H1 (cell line): ENCODE measurements at regions not wholly inside any gene's neighbourhood (a gene's known extent, or its start where the extent isn't known, plus 50 kb on each side); places are given as distances from the start of the nearest gene placed in this dataset.

ENCODE experiments used
- CTCF ChIA-PET: fragments of 300-600 bp; sonication (Branson Sonifier 250); formaldehyde crosslinking; loops from one replicate; lab custom pipeline; 2021; ENCODE audit not compliant: partially characterized antibody; lab: Charles Lee
- POLR2A ChIA-PET: fragments of 300-600 bp; sonication (Branson Sonifier 250); formaldehyde crosslinking; loops from one replicate; lab custom pipeline; 2021; ENCODE audit warnings: inconsistent platforms; ENCODE audit not compliant: partially characterized antibody; lab: Charles Lee
- DNase-seq, 2 experiments: peaks; one replicate each; pipeline versions ENCODE4 v3.0.0 to v3.0.0-alpha.2; 2010 to 2022; ENCODE audit warnings: low spot score in 2 of 2, low read depth in 1 of 2, mixed read lengths in 1 of 2
- FAIRE-seq: peaks from 2 replicates; lab custom pipeline; 2011; peaks lifted over from hg19 to GRCh38; lab: Jason Lieb, UNC
- H2AFZ ChIP-seq: 2 replicates; pipeline ENCODE4 v1.8.1; 2012; ENCODE audit warnings: low read length, inconsistent platforms
- H2AK5ac ChIP-seq: 2 replicates; pipeline ENCODE4 v1.6.1; 2013; ENCODE audit warnings: low read depth, low read length
- H2BK120ac ChIP-seq: replicated peaks from 2 replicates; pipeline ENCODE3; 2013; ENCODE audit warnings: low read depth, low read length, inconsistent platforms
- H2BK12ac ChIP-seq: 2 replicates; pipeline ENCODE4 v1.6.1; 2013; ENCODE audit warnings: low read depth, low read length
- H2BK15ac ChIP-seq: 2 replicates; pipeline ENCODE4 v1.6.1; 2013; ENCODE audit warnings: low read length
- H2BK20ac ChIP-seq: 2 replicates; pipeline ENCODE4 v1.6.1; 2013; ENCODE audit warnings: low read length
- H2BK5ac ChIP-seq: 2 replicates; pipeline ENCODE4 v1.6.1; 2013; ENCODE audit warnings: low read depth, low read length
- H3K14ac ChIP-seq: 2 replicates; pipeline ENCODE4 v1.6.1; 2013; ENCODE audit warnings: inconsistent platforms; ENCODE audit not compliant: insufficient read length
- H3K18ac ChIP-seq: 2 replicates; pipeline ENCODE4 v1.6.1; 2013; ENCODE audit warnings: low read length; ENCODE audit errors: extremely low read depth
- H3K23ac ChIP-seq: 2 replicates; pipeline ENCODE4 v1.6.1; 2013; ENCODE audit warnings: inconsistent platforms; ENCODE audit not compliant: insufficient read length
- H3K23me2 ChIP-seq: 2 replicates; pipeline ENCODE4 v1.6.1; 2013; ENCODE audit warnings: low read depth, low read length
- H3K27ac ChIP-seq: 2 replicates; pipeline ENCODE4 v1.6.1; 2011; ENCODE audit warnings: low read depth, low read length, inconsistent platforms
- H3K27me3 ChIP-seq, 4 experiments: replicated peaks in 1 of 4; 1 replicate in 1 of 4; 2 replicates in 3 of 4; pipeline versions ENCODE4 v1.6.1 to v1.8.1; 2011 to 2013; ENCODE audit warnings: low read length in 3 of 4, mild to moderate bottlenecking in 3 of 4, inconsistent platforms in 2 of 4, mixed read lengths in 2 of 4, moderate library complexity in 1 of 4; ENCODE audit not compliant: control insufficient read depth in 3 of 4, insufficient read depth in 3 of 4; ENCODE audit errors: extremely low read depth in 1 of 4
- H3K36me3 ChIP-seq, 4 experiments: 2 replicates each; pipeline versions ENCODE4 v1.6.1 to v1.8.1; 2011 to 2013; ENCODE audit warnings: mild to moderate bottlenecking in 4 of 4, low read length in 3 of 4, moderate library complexity in 2 of 4, control low read depth in 1 of 4, inconsistent platforms in 1 of 4; ENCODE audit not compliant: insufficient read depth in 4 of 4, control insufficient read depth in 2 of 4
- H3K4ac ChIP-seq: replicated peaks from 2 replicates; pipeline ENCODE3; 2013; ENCODE audit warnings: low read length, low read depth, mixed read lengths, inconsistent platforms; ENCODE audit not compliant: insufficient read length
- H3K4me1 ChIP-seq, 4 experiments: replicated peaks in 1 of 4; 1 replicate in 1 of 4; 2 replicates in 3 of 4; pipeline versions ENCODE4 v1.6.1 to v1.8.1; 2011 to 2013; ENCODE audit warnings: low read length in 3 of 4, inconsistent platforms in 2 of 4, mixed read lengths in 1 of 4; ENCODE audit not compliant: insufficient read depth in 4 of 4, control insufficient read depth in 3 of 4
- H3K4me2 ChIP-seq, 2 experiments: 2 replicates each; pipeline versions ENCODE4 v1.6.1 to v1.8.1; 2011 to 2013; ENCODE audit warnings: low read depth in 2 of 2, low read length in 2 of 2, control low read depth in 1 of 2, inconsistent platforms in 1 of 2, mild to moderate bottlenecking in 1 of 2; ENCODE audit not compliant: insufficient read depth in 1 of 2
- H3K4me3 ChIP-seq, 4 experiments: fragments of 200-600, 300-600 bp in 1 of 4; sonication (generic), shearing (Covaris generic), sonication (Bioruptor Twin) in 1 of 4; 2 replicates each; pipeline versions ENCODE4 v1.5.1 to v1.8.1; 2011 to 2016; ENCODE audit warnings: low read length in 4 of 4, low read depth in 3 of 4, control low read depth in 2 of 4, inconsistent platforms in 2 of 4, mild to moderate bottlenecking in 2 of 4, mixed read lengths in 1 of 4, moderate library complexity in 1 of 4; ENCODE audit not compliant: insufficient read depth in 2 of 4; ENCODE audit errors: extremely low read depth in 1 of 4
- H3K56ac ChIP-seq: replicated peaks from 2 replicates; pipeline ENCODE3; 2013; ENCODE audit warnings: low read depth, mild to moderate bottlenecking, mixed read lengths, low read length, inconsistent platforms; ENCODE audit not compliant: insufficient read length
- H3K79me1 ChIP-seq: 2 replicates; pipeline ENCODE4 v1.6.1; 2013; ENCODE audit warnings: low read depth, low read length, control low read depth
- H3K79me2 ChIP-seq, 2 experiments: 2 replicates each; pipeline versions ENCODE4 v1.6.1 to v1.8.1; 2012 to 2013; ENCODE audit warnings: low read length in 2 of 2, mild to moderate bottlenecking in 2 of 2, inconsistent platforms in 1 of 2; ENCODE audit not compliant: insufficient read depth in 2 of 2, control insufficient read depth in 1 of 2
- H3K9ac ChIP-seq, 4 experiments: replicated peaks in 1 of 4; 1 replicate in 1 of 4; 2 replicates in 3 of 4; pipeline versions ENCODE4 v1.6.1 to v1.8.1; 2011 to 2013; ENCODE audit warnings: low read depth in 3 of 4, low read length in 3 of 4, control low read depth in 2 of 4, mild to moderate bottlenecking in 2 of 4, moderate library complexity in 2 of 4, inconsistent platforms in 1 of 4; ENCODE audit errors: extremely low read depth in 1 of 4
- H3K9me3 ChIP-seq, 2 experiments: 2 replicates each; pipeline versions ENCODE4 v1.6.1 to v1.8.1; 2012 to 2013; ENCODE audit warnings: mild to moderate bottlenecking in 2 of 2, moderate library complexity in 2 of 2, control low read depth in 1 of 2, inconsistent platforms in 1 of 2, low read depth in 1 of 2, low read length in 1 of 2, mixed read lengths in 1 of 2; ENCODE audit not compliant: insufficient read depth in 2 of 2
- H4K20me1 ChIP-seq, 2 experiments: replicated peaks in 1 of 2; 2 replicates each; pipeline versions ENCODE3 to v1.8.1; 2011 to 2013; ENCODE audit warnings: inconsistent platforms in 2 of 2, low read length in 2 of 2, mild to moderate bottlenecking in 1 of 2; ENCODE audit not compliant: insufficient read depth in 2 of 2, control insufficient read depth in 1 of 2
- H4K5ac ChIP-seq: 2 replicates; pipeline ENCODE4 v1.6.1; 2013; ENCODE audit warnings: low read length, low read depth, mixed read lengths, inconsistent platforms; ENCODE audit not compliant: insufficient read length
- H4K8ac ChIP-seq: 2 replicates; pipeline ENCODE4 v1.8.0; 2013; ENCODE audit warnings: mild to moderate bottlenecking, moderate library complexity, low read length, inconsistent platforms; ENCODE audit not compliant: insufficient read depth; ENCODE audit errors: extremely low read depth
- H4K91ac ChIP-seq: replicated peaks from 2 replicates; pipeline ENCODE3; 2013; ENCODE audit warnings: low read length, mixed read lengths, inconsistent platforms; ENCODE audit not compliant: insufficient read length
- CBX5 ChIP-seq: fragments of 300-800, 300-1000 bp; sonication (generic); IDR thresholded peaks from 2 replicates; pipeline ENCODE4 v1.7.1; 2016; ENCODE audit warnings: antibody characterized with exemption, low read length, low read depth
- WGBS, 2 experiments: shearing (Covaris generic) in 1 of 2; methylation state at CpG; one replicate each; pipeline versions ENCODE4 v1.1.6 to v1.1.7; 2013 to 2015; ENCODE audit warnings: low lambda C conversion rate in 2 of 2, mixed read lengths in 2 of 2, inconsistent platforms in 1 of 2, low coverage in 1 of 2, missing lambda C conversion rate in 1 of 2; ENCODE audit not compliant: insufficient replicate concordance in 2 of 2, insufficient coverage in 1 of 2, insufficient read length in 1 of 2; ENCODE audit errors: extremely low coverage in 1 of 2, missing lambda C conversion rate in 1 of 2; 5-methylcytosine and 5-hydroxymethylcytosine counted together

DNA sequence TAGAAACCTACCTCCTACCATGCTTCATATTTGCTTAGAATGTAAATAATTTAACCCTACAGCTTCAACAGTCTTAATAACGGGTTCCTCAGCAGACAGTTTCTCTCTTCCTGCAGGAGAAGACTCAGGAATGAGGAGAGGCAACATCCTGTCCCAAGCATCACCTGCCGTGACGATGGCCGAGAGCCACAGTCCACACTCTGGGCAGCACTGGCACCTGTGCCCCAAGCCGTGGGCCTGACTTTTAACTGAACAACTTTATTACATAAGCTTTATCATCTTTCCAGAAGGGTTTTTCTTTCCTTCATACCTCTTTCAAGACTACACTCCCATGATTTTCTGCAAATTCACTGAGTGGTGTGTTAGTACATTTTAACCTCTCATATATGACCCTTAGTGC lies 856.0 kb downstream of the GALR1 start:
- Histone ChIP-seq H3K18ac (no peak overlapping the region), H2BK12ac (no peak overlapping the region), H3K27ac (no peak overlapping the region), H3K27me3 (no peaks in the 10 kb centered on the region), H3K4me1 (no peaks in the 10 kb centered on the region; a peak in 1 of 7 replicates), H3K4ac (no peak overlapping the region), H4K20me1 (no peaks in the 10 kb centered on the region), H3K4me3 (no peak overlapping the region), H2BK15ac (no peak overlapping the region)
- CTCF ChIA-PET: no interaction called here
- no peak for TF ChIP-seq CBX5
- TF ChIP-seq, all 59 proteins: peak for 0
- peaks cover 4 to 6% of the 10 kb centered on the region in 2 experiments; a peak in 2 of 4 replicates for H3K9me3 ChIP-seq
- no peak overlapping the region for H2AFZ ChIP-seq
- H2BK20ac ChIP-seq: no peak overlapping the region
- no peak overlapping the region for H4K5ac ChIP-seq
- no peak overlapping the region for H4K91ac ChIP-seq
- H2BK120ac ChIP-seq: no peak overlapping the region
- H3K36me3 ChIP-seq: no peaks in the 10 kb centered on the region
- no peak overlapping the region for H3K14ac ChIP-seq
- no peak overlapping the region for H3K23ac ChIP-seq
- 87% methylated on average over 5 of the region's 5 CpGs; no CpG with 5 or more reads in 1 of the 2 experiments for WGBS, 2 experiments
- H3K56ac ChIP-seq: no peak overlapping the region
- no peaks in the 10 kb centered on the region for H3K23me2 ChIP-seq
- DNase-seq (no peak), FAIRE-seq (no peak)
- no peak overlapping the region for H2BK5ac ChIP-seq
- H3K9ac ChIP-seq: no peak overlapping the region
- no peak overlapping the region for H2AK5ac ChIP-seq
- H3K4me2 ChIP-seq: no peak overlapping the region
- no peak overlapping the region for H4K8ac ChIP-seq
- H3K79me2 ChIP-seq: no peaks in the 10 kb centered on the region
- no peaks in the 10 kb centered on the region for H3K79me1 ChIP-seq
- POLR2A ChIA-PET: no interaction called here
